Effector memory CD8-positive, alpha-beta T cell (primary cell): ENCODE measurements at regions not wholly inside any gene's neighbourhood (a gene's known extent, or its start where the extent isn't known, plus 50 kb on each side); places are given as distances from the start of the nearest gene placed in this dataset.
A peak's percentile ranks its signal among the peaks of the same experiment; 100 is the strongest.

Experiments
- ATAC-seq: fragments of 150-1000 bp; cut with Tn5 transposase; replicated peaks from 2 replicates; pipeline ENCODE4 v1.10.0; 2021; ENCODE audit warnings: mild to moderate bottlenecking, moderate library complexity
- DNase-seq, 3 experiments: peaks; one replicate each; pipeline ENCODE4 v3.0.0; 2021
- H3K27ac Mint-ChIP-seq, 2 donors: one replicate each; pipeline ENCODE4 v1.8.0; 2022; ENCODE audit warnings: mild to moderate bottlenecking in 2 of 2, mixed read lengths in 2 of 2, moderate library complexity in 2 of 2
- H3K27me3 Mint-ChIP-seq, 2 donors: one replicate each; pipeline ENCODE4 v1.8.0; 2022; ENCODE audit warnings: mixed read lengths in 2 of 2
- H3K36me3 Mint-ChIP-seq: one replicate; pipeline ENCODE4 v1.8.0; 2022; ENCODE audit warnings: mild to moderate bottlenecking, moderate library complexity, mixed read lengths; ENCODE audit not compliant: insufficient read depth
- H3K4me1 Mint-ChIP-seq, 2 donors: one replicate each; pipeline ENCODE4 v1.8.0; 2022; ENCODE audit warnings: low read depth in 2 of 2, mixed read lengths in 2 of 2
- H3K4me3 Mint-ChIP-seq, 2 donors: one replicate each; pipeline ENCODE4 v1.8.0; 2022; ENCODE audit warnings: mild to moderate bottlenecking in 2 of 2, mixed read lengths in 2 of 2, moderate library complexity in 2 of 2
- H3K9me3 Mint-ChIP-seq, 2 donors: one replicate each; pipeline ENCODE4 v1.8.0; 2022; ENCODE audit warnings: mixed read lengths in 2 of 2

- H3K4me3 Mint-ChIP-seq = no peak overlapping the region
- H3K36me3 Mint-ChIP-seq = no peaks in the 10 kb centered on the region
- no peak for ATAC-seq
- no peaks in the 10 kb centered on the region for H3K9me3 Mint-ChIP-seq
- H3K27ac Mint-ChIP-seq = no peak overlapping the region
- H3K27me3 Mint-ChIP-seq = no peaks in the 10 kb centered on the region
- H3K4me1 Mint-ChIP-seq = peaks cover 0 to 3% of the 10 kb centered on the region in 2 donors
- no peak for DNase-seq
These were observed 406.3 kb downstream of the COG6 start for GRCh38 chr13:40061466-40062450.

- H3K36me3 Mint-ChIP-seq = peaks cover 3% of the 10 kb centered on the region
- ATAC-seq (no peak), DNase-seq (no peak)
- no peak overlapping the region for H3K27ac Mint-ChIP-seq
- H3K4me1 Mint-ChIP-seq = peaks cover 0 to 3% of the 10 kb centered on the region in 2 donors
- H3K27me3 Mint-ChIP-seq = no peaks in the 10 kb centered on the region
- H3K4me3 Mint-ChIP-seq = no peak overlapping the region
- no peaks in the 10 kb centered on the region for H3K9me3 Mint-ChIP-seq
These were observed 407.8 kb downstream of the COG6 start for GRCh38 chr13:40063278-40063698.

GRCh38 chr13:40063703-40064102, 408.2 kb downstream of the COG6 start:
- H3K4me1 Mint-ChIP-seq = peaks cover 0 to 3% of the 10 kb centered on the region in 2 donors
- no peaks in the 10 kb centered on the region for H3K27me3 Mint-ChIP-seq
- DNase-seq (no peak), ATAC-seq (no peak)
- H3K36me3 Mint-ChIP-seq = peaks cover 4% of the 10 kb centered on the region
- no peak overlapping the region for H3K4me3 Mint-ChIP-seq
- no peak overlapping the region for H3K27ac Mint-ChIP-seq
- no peaks in the 10 kb centered on the region for H3K9me3 Mint-ChIP-seq

GRCh38 chr13:40064154-40065097, 409.0 kb downstream of the COG6 start:
- Mint-ChIP-seq H3K36me3 (peaks cover 10% of the 10 kb centered on the region), H3K4me3 (no peak overlapping the region), H3K27me3 (no peaks in the 10 kb centered on the region), H3K27ac (no peak overlapping the region), H3K4me1 (peaks cover 0 to 7% of the 10 kb centered on the region in 2 donors), H3K9me3 (no peaks in the 10 kb centered on the region)
- DNase-seq (no peak), ATAC-seq (no peak)

- Mint-ChIP-seq H3K4me3 (no peak overlapping the region), H3K36me3 (peaks cover 10% of the 10 kb centered on the region), H3K27me3 (no peaks in the 10 kb centered on the region), H3K27ac (no peak overlapping the region), H3K4me1 (peaks cover 0 to 6% of the 10 kb centered on the region in 2 donors), H3K9me3 (no peaks in the 10 kb centered on the region)
- DNase-seq (peak; percentile 66 to 68 (median 66)), ATAC-seq (peak; percentile 93)
These were observed 413.9 kb downstream of the COG6 start for GRCh38 chr13:40069173-40070044.

- Mint-ChIP-seq H3K4me1 (peaks cover 0 to 6% of the 10 kb centered on the region in 2 donors), H3K4me3 (no peak overlapping the region), H3K36me3 (peaks cover 10% of the 10 kb centered on the region), H3K9me3 (no peaks in the 10 kb centered on the region), H3K27me3 (no peaks in the 10 kb centered on the region), H3K27ac (no peak overlapping the region)
- ATAC-seq (no peak), DNase-seq (no peak)
These were observed 414.9 kb downstream of the COG6 start for GRCh38 chr13:40070357-40070756.

- DNase-seq (no peak), ATAC-seq (no peak)
- H3K4me1 Mint-ChIP-seq = peaks cover 0 to 6% of the 10 kb centered on the region in 2 donors
- H3K27ac Mint-ChIP-seq = no peak overlapping the region
- H3K4me3 Mint-ChIP-seq = no peak overlapping the region
- no peaks in the 10 kb centered on the region for H3K9me3 Mint-ChIP-seq
- peaks cover 10% of the 10 kb centered on the region for H3K36me3 Mint-ChIP-seq
- no peaks in the 10 kb centered on the region for H3K27me3 Mint-ChIP-seq
These were observed 417.2 kb downstream of the COG6 start for GRCh38 chr13:40072663-40073120.

- Mint-ChIP-seq H3K4me1 (peaks cover 0 to 3% of the 10 kb centered on the region in 2 donors), H3K36me3 (no peaks in the 10 kb centered on the region), H3K4me3 (no peak overlapping the region), H3K27me3 (no peaks in the 10 kb centered on the region), H3K27ac (no peak overlapping the region), H3K9me3 (no peaks in the 10 kb centered on the region)
- no peak for ATAC-seq
- DNase-seq = no peak
These were observed 418.9 kb downstream of the COG6 start for GRCh38 chr13:40074338-40074737.

GRCh38 chr13:40075281-40075680, 419.8 kb downstream of the COG6 start:
- no peak for ATAC-seq
- H3K36me3 Mint-ChIP-seq = no peaks in the 10 kb centered on the region
- no peaks in the 10 kb centered on the region for H3K9me3 Mint-ChIP-seq
- H3K4me3 Mint-ChIP-seq = no peak overlapping the region
- DNase-seq = no peak
- H3K4me1 Mint-ChIP-seq = peaks cover 0 to 2% of the 10 kb centered on the region in 2 donors
- H3K27me3 Mint-ChIP-seq = no peaks in the 10 kb centered on the region
- H3K27ac Mint-ChIP-seq = peak overlapping the region in 1 of 2 donors; percentile 28

GRCh38 chr13:40076765-40077362, 421.4 kb downstream of the COG6 start:
- DNase-seq (no peak), ATAC-seq (no peak)
- no peak overlapping the region for H3K4me3 Mint-ChIP-seq
- no peaks in the 10 kb centered on the region for H3K4me1 Mint-ChIP-seq
- H3K9me3 Mint-ChIP-seq = no peaks in the 10 kb centered on the region
- no peaks in the 10 kb centered on the region for H3K36me3 Mint-ChIP-seq
- no peak overlapping the region for H3K27ac Mint-ChIP-seq
- H3K27me3 Mint-ChIP-seq = no peaks in the 10 kb centered on the region

- DNase-seq (no peak), ATAC-seq (no peak)
- H3K36me3 Mint-ChIP-seq = no peaks in the 10 kb centered on the region
- no peaks in the 10 kb centered on the region for H3K4me1 Mint-ChIP-seq
- no peaks in the 10 kb centered on the region for H3K27me3 Mint-ChIP-seq
- H3K9me3 Mint-ChIP-seq = no peaks in the 10 kb centered on the region
- no peak overlapping the region for H3K4me3 Mint-ChIP-seq
- peak overlapping the region in 1 of 2 donors; percentile 1 for H3K27ac Mint-ChIP-seq
These were observed 422.1 kb downstream of the COG6 start for GRCh38 chr13:40077396-40078027.

- Mint-ChIP-seq H3K27ac (no peak overlapping the region), H3K27me3 (no peaks in the 10 kb centered on the region), H3K4me3 (no peak overlapping the region), H3K4me1 (no peaks in the 10 kb centered on the region), H3K36me3 (no peaks in the 10 kb centered on the region), H3K9me3 (no peaks in the 10 kb centered on the region)
- DNase-seq (no peak), ATAC-seq (no peak)
These were observed 424.3 kb downstream of the COG6 start for GRCh38 chr13:40079721-40080120.
